ENCODE measurements at regions not wholly inside any gene's neighbourhood (a gene's known extent, or its start where the extent isn't known, plus 50 kb on each side); places are given as distances from the start of the nearest gene placed in this dataset.

DNA sequence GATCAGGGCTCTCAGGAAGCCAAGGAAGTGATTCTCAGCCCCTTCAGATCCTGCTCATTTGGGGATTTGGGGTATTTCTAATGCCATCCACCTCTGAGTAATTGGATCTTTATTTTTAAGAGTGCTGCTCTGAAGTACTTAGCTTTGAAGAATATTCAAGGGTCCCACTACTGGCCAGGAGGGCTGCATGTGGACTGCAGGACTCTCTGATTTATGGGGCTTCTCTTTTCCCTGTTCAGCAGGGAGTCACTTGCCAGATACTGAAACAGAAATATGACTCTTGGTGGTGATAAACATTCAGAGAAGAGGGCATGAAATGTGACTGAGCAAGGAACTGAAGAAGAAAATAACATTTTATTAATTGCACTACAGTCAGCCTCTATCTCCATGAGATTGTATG lies 138.5 kb downstream of the MTX2 start:
- no peak for TF ChIP-seq POLR2AphosphoS5 (IDR thresholded peaks at IDR 0.05; ENCODE audit: borderline replicate concordance, low read depth, low read length)
- no peak for TF ChIP-seq EZH2 (IDR thresholded peaks at IDR 0.05)
- no peak for TF ChIP-seq FOXP2 (optimal IDR thresholded peaks at IDR 0.05; ENCODE audit: control extremely low read depth, extremely low read length, insufficient read depth)
